HEK293 (cell line): ENCODE measurements at regions not wholly inside any gene's neighbourhood (a gene's known extent, or its start where the extent isn't known, plus 50 kb on each side); places are given as distances from the start of the nearest gene placed in this dataset.

Experiments used
- HOXA7 ChIP-seq: sonication (generic); formaldehyde crosslinking; IDR thresholded peaks from 2 replicates; pipeline ENCODE4 v1.8.1; 2022; ENCODE audit warnings: missing genetic modification reagents, borderline replicate concordance
- SCRT1 ChIP-seq: fragments of 450-650 bp; formaldehyde crosslinking; IDR thresholded peaks from 2 replicates; pipeline ENCODE4 v1.5.1; 2016; ENCODE audit warnings: missing biosample characterization, missing genetic modification characterization, borderline replicate concordance
- TRIM28 ChIP-seq: IDR thresholded peaks from 2 replicates; pipeline ENCODE4 v1.6.1; 2011; ENCODE audit warnings: low read length, control low read depth, borderline replicate concordance
- ZNF2 ChIP-seq: fragments of 450-650 bp; formaldehyde crosslinking; IDR thresholded peaks from 2 replicates; pipeline ENCODE4 v1.5.1; 2016; ENCODE audit warnings: missing biosample characterization, missing genetic modification characterization
- ZNF214 ChIP-seq: fragments of 450-650 bp; formaldehyde crosslinking; IDR thresholded peaks from 2 replicates; pipeline ENCODE4 v1.5.1; 2017; ENCODE audit warnings: missing biosample characterization, mild to moderate bottlenecking, missing genetic modification characterization, borderline replicate concordance
- ZNF670 ChIP-seq: fragments of 450-650 bp; formaldehyde crosslinking; IDR thresholded peaks from 2 replicates; pipeline ENCODE4 v1.5.1; 2016; ENCODE audit warnings: missing biosample characterization, missing genetic modification characterization, low read depth
- ZNF843 ChIP-seq: fragments of 450-650 bp; formaldehyde crosslinking; IDR thresholded peaks from 2 replicates; pipeline ENCODE4 v1.5.1; 2016; ENCODE audit warnings: missing biosample characterization, missing genetic modification characterization
- TF ChIP-seq, protein P1 (sequence below): fragments of 450-650 bp; formaldehyde crosslinking; IDR thresholded peaks from 2 replicates; pipeline ENCODE4 v1.5.1; 2016; ENCODE audit warnings: missing biosample characterization, missing genetic modification characterization
- TF ChIP-seq, protein P2 (sequence below): fragments of 450-650 bp; formaldehyde crosslinking; IDR thresholded peaks from 2 replicates; pipeline ENCODE4 v1.5.1; 2016; ENCODE audit warnings: missing biosample characterization, missing genetic modification characterization
- TF ChIP-seq, protein P3 (sequence below): fragments of 450-650 bp; formaldehyde crosslinking; optimal IDR thresholded peaks from 2 replicates; pipeline ENCODE3; 2016; ENCODE audit warnings: missing biosample characterization, mild to moderate bottlenecking, missing genetic modification characterization

DNA sequence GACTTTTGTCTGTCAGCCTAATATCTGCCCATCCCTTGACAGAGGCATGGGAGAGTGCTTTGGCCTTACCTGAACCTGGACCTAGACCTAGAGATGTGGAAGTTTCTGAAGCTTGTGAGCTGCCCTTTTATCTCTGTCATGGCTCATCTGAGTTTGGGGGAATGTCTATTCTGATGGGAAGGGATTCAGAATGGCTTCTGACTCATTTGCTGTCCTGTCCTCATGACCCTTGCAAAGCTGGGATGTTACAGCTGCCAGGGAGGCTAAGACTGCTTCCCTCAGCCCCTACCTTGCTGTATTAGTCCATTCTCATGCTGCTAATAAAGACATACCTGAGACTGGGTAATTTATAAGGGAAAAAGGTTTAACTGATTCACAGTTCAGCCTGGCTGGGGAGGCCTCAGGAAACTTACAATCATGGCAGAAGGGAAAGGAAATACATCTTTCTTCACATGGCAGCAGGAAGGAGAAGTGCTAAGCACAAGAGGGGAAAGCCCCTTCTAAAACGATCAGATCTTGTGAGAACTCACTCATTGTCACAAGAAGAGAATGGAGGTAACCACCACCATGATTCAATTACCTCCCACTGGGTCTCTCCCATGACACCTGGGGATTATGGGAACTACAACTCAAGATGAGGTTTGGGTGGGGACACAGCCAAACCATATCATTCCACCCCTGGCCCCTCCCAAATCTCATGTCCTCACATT is 252.2 kb downstream of the ERMARD start:
- no peak for TF ChIP-seq HOXA7 (CRISPR knock-in tag)
- TF ChIP-seq, protein P1, sequence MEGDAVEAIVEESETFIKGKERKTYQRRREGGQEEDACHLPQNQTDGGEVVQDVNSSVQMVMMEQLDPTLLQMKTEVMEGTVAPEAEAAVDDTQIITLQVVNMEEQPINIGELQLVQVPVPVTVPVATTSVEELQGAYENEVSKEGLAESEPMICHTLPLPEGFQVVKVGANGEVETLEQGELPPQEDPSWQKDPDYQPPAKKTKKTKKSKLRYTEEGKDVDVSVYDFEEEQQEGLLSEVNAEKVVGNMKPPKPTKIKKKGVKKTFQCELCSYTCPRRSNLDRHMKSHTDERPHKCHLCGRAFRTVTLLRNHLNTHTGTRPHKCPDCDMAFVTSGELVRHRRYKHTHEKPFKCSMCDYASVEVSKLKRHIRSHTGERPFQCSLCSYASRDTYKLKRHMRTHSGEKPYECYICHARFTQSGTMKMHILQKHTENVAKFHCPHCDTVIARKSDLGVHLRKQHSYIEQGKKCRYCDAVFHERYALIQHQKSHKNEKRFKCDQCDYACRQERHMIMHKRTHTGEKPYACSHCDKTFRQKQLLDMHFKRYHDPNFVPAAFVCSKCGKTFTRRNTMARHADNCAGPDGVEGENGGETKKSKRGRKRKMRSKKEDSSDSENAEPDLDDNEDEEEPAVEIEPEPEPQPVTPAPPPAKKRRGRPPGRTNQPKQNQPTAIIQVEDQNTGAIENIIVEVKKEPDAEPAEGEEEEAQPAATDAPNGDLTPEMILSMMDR = no peak
- no peak for TF ChIP-seq ZNF214 (tag by site-specific recombination)
- TF ChIP-seq ZNF670 = no peak
- no peak for TF ChIP-seq ZNF843 (tag by site-specific recombination)
- TF ChIP-seq, protein P2, sequence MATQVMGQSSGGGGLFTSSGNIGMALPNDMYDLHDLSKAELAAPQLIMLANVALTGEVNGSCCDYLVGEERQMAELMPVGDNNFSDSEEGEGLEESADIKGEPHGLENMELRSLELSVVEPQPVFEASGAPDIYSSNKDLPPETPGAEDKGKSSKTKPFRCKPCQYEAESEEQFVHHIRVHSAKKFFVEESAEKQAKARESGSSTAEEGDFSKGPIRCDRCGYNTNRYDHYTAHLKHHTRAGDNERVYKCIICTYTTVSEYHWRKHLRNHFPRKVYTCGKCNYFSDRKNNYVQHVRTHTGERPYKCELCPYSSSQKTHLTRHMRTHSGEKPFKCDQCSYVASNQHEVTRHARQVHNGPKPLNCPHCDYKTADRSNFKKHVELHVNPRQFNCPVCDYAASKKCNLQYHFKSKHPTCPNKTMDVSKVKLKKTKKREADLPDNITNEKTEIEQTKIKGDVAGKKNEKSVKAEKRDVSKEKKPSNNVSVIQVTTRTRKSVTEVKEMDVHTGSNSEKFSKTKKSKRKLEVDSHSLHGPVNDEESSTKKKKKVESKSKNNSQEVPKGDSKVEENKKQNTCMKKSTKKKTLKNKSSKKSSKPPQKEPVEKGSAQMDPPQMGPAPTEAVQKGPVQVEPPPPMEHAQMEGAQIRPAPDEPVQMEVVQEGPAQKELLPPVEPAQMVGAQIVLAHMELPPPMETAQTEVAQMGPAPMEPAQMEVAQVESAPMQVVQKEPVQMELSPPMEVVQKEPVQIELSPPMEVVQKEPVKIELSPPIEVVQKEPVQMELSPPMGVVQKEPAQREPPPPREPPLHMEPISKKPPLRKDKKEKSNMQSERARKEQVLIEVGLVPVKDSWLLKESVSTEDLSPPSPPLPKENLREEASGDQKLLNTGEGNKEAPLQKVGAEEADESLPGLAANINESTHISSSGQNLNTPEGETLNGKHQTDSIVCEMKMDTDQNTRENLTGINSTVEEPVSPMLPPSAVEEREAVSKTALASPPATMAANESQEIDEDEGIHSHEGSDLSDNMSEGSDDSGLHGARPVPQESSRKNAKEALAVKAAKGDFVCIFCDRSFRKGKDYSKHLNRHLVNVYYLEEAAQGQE = no peak
- TF ChIP-seq ZNF2 (tag by site-specific recombination) = no peak
- TF ChIP-seq, protein P3, sequence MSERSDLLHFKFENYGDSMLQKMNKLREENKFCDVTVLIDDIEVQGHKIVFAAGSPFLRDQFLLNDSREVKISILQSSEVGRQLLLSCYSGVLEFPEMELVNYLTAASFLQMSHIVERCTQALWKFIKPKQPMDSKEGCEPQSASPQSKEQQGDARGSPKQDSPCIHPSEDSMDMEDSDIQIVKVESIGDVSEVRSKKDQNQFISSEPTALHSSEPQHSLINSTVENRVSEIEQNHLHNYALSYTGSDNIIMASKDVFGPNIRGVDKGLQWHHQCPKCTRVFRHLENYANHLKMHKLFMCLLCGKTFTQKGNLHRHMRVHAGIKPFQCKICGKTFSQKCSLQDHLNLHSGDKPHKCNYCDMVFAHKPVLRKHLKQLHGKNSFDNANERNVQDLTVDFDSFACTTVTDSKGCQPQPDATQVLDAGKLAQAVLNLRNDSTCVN (tag by site-specific recombination) = no peak
- TF ChIP-seq SCRT1 (tag by site-specific recombination) = no peak
- no peak for TF ChIP-seq TRIM28
